Natural killer cell (primary cell): ENCODE measurements at regions not wholly inside any gene's neighbourhood (a gene's known extent, or its start where the extent isn't known, plus 50 kb on each side); places are given as distances from the start of the nearest gene placed in this dataset.

Experiments
- ATAC-seq, 3 donors: fragments of 150-1000 bp in 2 of 3; fragments of 200-7000 bp in 1 of 3; cut with Tn5 transposase; 1 replicate in 1 of 3; 2 replicates in 2 of 3; pipeline ENCODE4 v1.10.0; 2021; ENCODE audit warnings: mild to moderate bottlenecking in 2 of 3, moderate library complexity in 2 of 3
- DNase-seq, 2 donors: peaks; one replicate each; pipeline versions ENCODE4 v3.0.0 to v3.0.0-alpha.2; 2013 to 2021; ENCODE audit warnings: mixed read lengths in 1 of 2
- H3K27ac ChIP-seq: one replicate; pipeline ENCODE4 v1.5.1; 2013; ENCODE audit warnings: mild to moderate bottlenecking, low read length
- H3K27me3 ChIP-seq: one replicate; pipeline ENCODE4 v1.6.1; 2013; ENCODE audit warnings: low read length; ENCODE audit not compliant: control insufficient read depth, insufficient read depth
- H3K36me3 ChIP-seq: one replicate; pipeline ENCODE4 v1.6.1; 2013; ENCODE audit warnings: low read length; ENCODE audit not compliant: control insufficient read depth, insufficient read depth
- H3K4me1 ChIP-seq: one replicate; pipeline ENCODE4 v1.6.1; 2013; ENCODE audit warnings: low read length; ENCODE audit not compliant: control insufficient read depth, insufficient read depth
- H3K4me3 ChIP-seq: one replicate; pipeline ENCODE4 v1.5.1; 2013; ENCODE audit warnings: low read length
- H3K9me3 ChIP-seq: one replicate; pipeline ENCODE4 v1.6.1; 2013; ENCODE audit warnings: low read length; ENCODE audit not compliant: control insufficient read depth, insufficient read depth
- H3K27ac Mint-ChIP-seq, 2 donors: one replicate each; pipeline ENCODE4 v1.8.0; 2022; ENCODE audit warnings: mild to moderate bottlenecking in 2 of 2, mixed read lengths in 2 of 2, moderate library complexity in 1 of 2
- H3K27me3 Mint-ChIP-seq, 2 donors: one replicate each; pipeline ENCODE4 v1.8.0; 2022; ENCODE audit warnings: low read depth in 2 of 2, mixed read lengths in 2 of 2
- H3K36me3 Mint-ChIP-seq: one replicate; pipeline ENCODE4 v1.8.0; 2022; ENCODE audit warnings: mixed read lengths
- H3K4me1 Mint-ChIP-seq, 2 donors: one replicate each; pipeline ENCODE4 v1.8.0; 2022; ENCODE audit warnings: mixed read lengths in 2 of 2
- H3K4me3 Mint-ChIP-seq: one replicate; pipeline ENCODE4 v1.8.0; 2022; ENCODE audit warnings: mild to moderate bottlenecking, moderate library complexity, mixed read lengths
- H3K9me3 Mint-ChIP-seq, 2 donors: one replicate each; pipeline ENCODE4 v1.8.0; 2022; ENCODE audit warnings: mixed read lengths in 2 of 2
- CTCF ChIP-seq: fragments of 200-600 bp; IDR thresholded peaks from one replicate; pipeline ENCODE4 v1.8.0; 2022; ENCODE audit warnings: antibody characterized with exemption
- WGBS: methylation state at CpG from one replicate; pipeline ENCODE4 v1.1.7; 2013; ENCODE audit warnings: missing lambda C conversion rate; ENCODE audit not compliant: insufficient coverage; 5-methylcytosine and 5-hydroxymethylcytosine counted together
- intact Hi-C: fragments of 100-400 bp; cut with micrococcal nuclease; formaldehyde crosslinking; loops from one replicate; pipeline ENCODE4 v1.14.2; 2022

- ATAC-seq: no peak
- Histone ChIP-seq H3K4me1 (peaks cover 34% of the 10 kb centered on the region), H3K9me3 (no peaks in the 10 kb centered on the region), H3K4me3 (no peak overlapping the region), H3K27ac (no peak overlapping the region), H3K27me3 (no peaks in the 10 kb centered on the region), H3K36me3 (no peaks in the 10 kb centered on the region)
- Mint-ChIP-seq H3K36me3 (no peaks in the 10 kb centered on the region), H3K27me3 (peaks cover 5 to 6% of the 10 kb centered on the region in 2 donors), H3K9me3 (no peaks in the 10 kb centered on the region), H3K27ac (no peak overlapping the region), H3K4me3 (no peak overlapping the region), H3K4me1 (peaks cover 3 to 19% of the 10 kb centered on the region in 2 donors)
- intact Hi-C loops: no loop called here
- WGBS: 96% methylated on average over 16 of the region's 16 CpGs
- DNase-seq: no peak
- no peak for TF ChIP-seq CTCF
Measured at GRCh38 chr6:166745801-166746668, 119.0 kb upstream of the RPS6KA2 start.

GRCh38 chr6:166744223-166745134 is 117.4 kb upstream of the RPS6KA2 start:
- no peaks in the 10 kb centered on the region for H3K36me3 ChIP-seq
- no peak overlapping the region for H3K4me3 ChIP-seq
- H3K4me1 Mint-ChIP-seq: peaks cover 17 to 25% of the 10 kb centered on the region in 2 donors
- no peaks in the 10 kb centered on the region for H3K27me3 ChIP-seq
- no peak overlapping the region for H3K27ac ChIP-seq
- ATAC-seq (no peak), DNase-seq (no peak)
- intact Hi-C loops: no loop called here
- H3K27me3 Mint-ChIP-seq: no peaks in the 10 kb centered on the region
- 95% methylated on average over 33 of the region's 33 CpGs for WGBS
- no peak overlapping the region for H3K4me3 Mint-ChIP-seq
- peaks cover 29% of the 10 kb centered on the region for H3K4me1 ChIP-seq
- no peak for TF ChIP-seq CTCF
- no peaks in the 10 kb centered on the region for H3K36me3 Mint-ChIP-seq
- H3K9me3 ChIP-seq: no peaks in the 10 kb centered on the region
- no peak overlapping the region for H3K27ac Mint-ChIP-seq
- no peaks in the 10 kb centered on the region for H3K9me3 Mint-ChIP-seq

GRCh38 chr6:166743406-166744222 is 116.6 kb upstream of the RPS6KA2 start:
- peaks cover 21 to 28% of the 10 kb centered on the region in 2 donors for H3K4me1 Mint-ChIP-seq
- WGBS: 89% methylated on average over 21 of the region's 21 CpGs
- H3K9me3 Mint-ChIP-seq: no peaks in the 10 kb centered on the region
- DNase-seq (no peak), ATAC-seq (no peak)
- intact Hi-C loops: no loop called here
- H3K27me3 Mint-ChIP-seq: no peaks in the 10 kb centered on the region
- Histone ChIP-seq H3K36me3 (no peaks in the 10 kb centered on the region), H3K9me3 (no peaks in the 10 kb centered on the region), H3K4me1 (peaks cover 33% of the 10 kb centered on the region), H3K27ac (no peak overlapping the region), H3K27me3 (no peaks in the 10 kb centered on the region), H3K4me3 (no peak overlapping the region)
- no peak overlapping the region for H3K27ac Mint-ChIP-seq
- no peak overlapping the region for H3K4me3 Mint-ChIP-seq
- TF ChIP-seq CTCF: no peak
- no peaks in the 10 kb centered on the region for H3K36me3 Mint-ChIP-seq
